22Rv1 (cell line): ENCODE measurements at regions not wholly inside any gene's neighbourhood (a gene's known extent, or its start where the extent isn't known, plus 50 kb on each side); places are given as distances from the start of the nearest gene placed in this dataset.

Source experiments
- H3K27ac ChIP-seq: fragments of 450-650 bp; 2 replicates; pipeline ENCODE4 v1.5.1; 2017
- CTCF ChIP-seq: fragments of 450-650 bp; IDR thresholded peaks from 2 replicates; pipeline ENCODE4 v1.5.1; 2017; ENCODE audit warnings: mild to moderate bottlenecking
- ZFX ChIP-seq: fragments of 450-650 bp; IDR thresholded peaks from 2 replicates; pipeline ENCODE4 v1.6.1; 2017; ENCODE audit warnings: antibody characterized with exemption, borderline replicate concordance

GRCh38 chr7:93006480-93007095, 111.2 kb downstream of the SAMD9 start:
- no peak for TF ChIP-seq CTCF
- TF ChIP-seq ZFX = no peak

GRCh38 chr7:93004906-93005305, 112.9 kb downstream of the SAMD9 start:
- no peak overlapping the region for H3K27ac ChIP-seq
- TF ChIP-seq CTCF (no peak), ZFX (no peak)

More at GRCh38 chr7:93006480-93007095, 111.2 kb downstream of the SAMD9 start:
- H3K27ac ChIP-seq = no peak overlapping the region

GRCh38 chr7:92997719-92998118, 120.1 kb downstream of the SAMD9 start:
- H3K27ac ChIP-seq = no peak overlapping the region
- TF ChIP-seq ZFX = no peak
- no peak for TF ChIP-seq CTCF

- TF ChIP-seq CTCF (no peak), ZFX (no peak)
- H3K27ac ChIP-seq = no peak overlapping the region
These were observed 120.6 kb downstream of the SAMD9 start for GRCh38 chr7:92997152-92997551.

GRCh38 chr7:92994901-92995300, 122.9 kb downstream of the SAMD9 start:
- TF ChIP-seq CTCF (no peak), ZFX (no peak)

GRCh38 chr7:92992932-92993331, 124.8 kb downstream of the SAMD9 start:
- H3K27ac ChIP-seq = no peak overlapping the region
- TF ChIP-seq ZFX = no peak
- no peak for TF ChIP-seq CTCF

More at GRCh38 chr7:92994901-92995300, 122.9 kb downstream of the SAMD9 start:
- H3K27ac ChIP-seq = no peak overlapping the region

- H3K27ac ChIP-seq = no peak overlapping the region
- TF ChIP-seq ZFX (no peak), CTCF (no peak)
These were observed 125.3 kb downstream of the SAMD9 start for GRCh38 chr7:92992483-92992882.
